GM13977 (cell line): ENCODE measurements at regions not wholly inside any gene's neighbourhood (a gene's known extent, or its start where the extent isn't known, plus 50 kb on each side); places are given as distances from the start of the nearest gene placed in this dataset.

Experiments used
- DNase-seq: peaks from one replicate; pipeline ENCODE4 v3.0.0; 2012; ENCODE audit warnings: low spot score
- CTCF ChIP-seq: IDR thresholded peaks from 2 replicates; pipeline ENCODE4 v1.5.1; 2012; ENCODE audit warnings: mild to moderate bottlenecking, control low read depth; ENCODE audit not compliant: insufficient read depth; ENCODE audit errors: extremely low read depth, missing control alignments
- in situ Hi-C: fragments of 300-500 bp; cut with MboI; formaldehyde crosslinking; loops from one replicate; pipeline ENCODE4 v1.12.0; 2022; ENCODE audit warnings: low sequenced_read_pairs, low pct_unique_long_range_greater_than_20kb, mixed read lengths, inconsistent platforms; ENCODE audit not compliant: unreplicated experiment

DNA sequence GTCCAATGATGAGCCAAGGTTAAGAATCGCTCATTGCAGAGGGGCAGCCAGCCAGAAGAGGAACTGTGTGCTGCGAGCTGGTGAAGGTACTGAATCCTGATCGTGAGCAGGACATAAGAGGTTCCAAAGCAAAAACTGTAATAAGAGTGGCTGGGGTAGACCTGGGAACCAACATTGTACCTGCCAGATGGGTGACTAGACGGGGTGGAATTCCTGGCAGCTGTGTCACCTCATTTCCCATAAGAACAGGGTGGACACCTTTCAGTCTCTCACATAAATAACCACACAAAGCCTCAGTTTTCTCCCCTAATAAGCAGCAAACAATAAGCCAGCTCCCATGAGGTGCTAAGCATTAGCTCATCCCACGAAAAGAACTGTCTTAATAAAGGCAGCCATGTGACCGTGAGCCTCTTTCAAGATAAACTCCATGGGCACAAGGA is 290.3 kb downstream of the SOX9 start:
- in situ Hi-C loops: loop anchor here (25.0 kb wide), 1 partner anchor 99 kb away; no protein-coding TSS in a partner anchor
- no peak for DNase-seq
- no peak for TF ChIP-seq CTCF

DNA sequence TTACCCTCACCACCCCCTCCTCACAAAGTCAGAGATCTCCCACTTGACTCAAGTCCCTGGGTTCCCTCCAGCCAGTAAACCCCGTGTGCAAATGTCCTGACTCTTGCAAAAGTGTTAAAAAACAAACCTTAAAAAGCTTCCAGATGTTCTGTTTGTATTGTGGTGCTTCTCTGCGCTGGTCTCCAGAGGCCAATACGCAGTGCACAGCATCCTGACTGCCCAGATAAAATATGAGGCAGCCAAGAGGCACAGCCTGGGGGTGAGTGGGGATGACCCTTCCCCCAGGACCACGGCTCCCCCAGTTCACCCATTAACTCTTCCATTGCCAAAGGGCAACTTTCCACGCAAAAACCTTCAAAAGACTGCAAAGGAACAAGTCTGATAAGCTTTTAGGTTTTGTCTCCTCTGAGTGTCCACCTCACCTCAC is 291.8 kb downstream of the SOX9 start:
- no peak for DNase-seq
- in situ Hi-C loops: loop anchor here (25.0 kb wide), 1 partner anchor 100 kb away; no protein-coding TSS in a partner anchor
- no peak for TF ChIP-seq CTCF

DNA sequence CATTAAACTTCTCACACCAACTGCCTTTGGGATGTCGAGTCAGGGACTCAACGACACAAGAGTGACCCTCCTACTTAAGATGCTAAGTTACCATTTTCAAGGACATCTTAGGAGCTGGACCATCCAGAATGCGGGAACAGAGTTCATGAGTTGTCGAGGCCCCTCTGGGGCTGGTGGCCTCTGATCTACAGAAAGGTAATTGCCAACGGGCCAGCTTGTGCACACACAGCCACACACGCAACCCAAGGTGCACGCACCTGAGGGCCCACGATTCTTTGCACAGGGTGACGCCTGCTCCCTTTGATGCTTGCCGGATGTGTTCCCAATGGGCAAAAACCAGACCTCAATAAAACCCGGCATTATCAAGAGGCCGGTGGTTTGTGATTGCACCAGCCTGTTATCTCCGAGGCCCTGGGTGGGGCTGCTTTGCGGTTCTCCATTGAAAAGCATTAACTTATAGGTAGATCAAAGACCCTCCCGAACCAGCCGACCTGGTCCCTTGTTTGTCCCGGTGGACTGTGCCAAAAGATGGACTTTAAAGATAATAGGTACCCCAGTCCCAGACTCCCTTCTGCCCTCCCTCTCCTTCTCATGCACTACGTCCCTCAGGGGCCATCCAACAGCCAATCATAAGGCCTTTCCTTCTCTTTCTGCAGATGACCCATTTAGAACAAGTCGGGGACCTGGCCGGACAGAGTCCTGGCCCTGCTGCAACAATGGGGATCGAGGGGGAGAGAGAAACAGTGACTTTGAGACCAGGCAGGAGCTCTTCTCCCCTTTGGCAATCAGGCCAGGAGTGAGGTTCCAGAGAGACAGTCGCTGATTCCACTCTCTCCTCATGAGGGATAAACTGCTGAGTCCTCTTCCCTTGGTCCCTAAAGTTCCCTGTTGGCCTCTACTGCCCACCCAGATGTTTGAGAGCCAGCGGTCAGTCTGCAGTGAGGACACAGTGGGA is 292.5 kb downstream of the SOX9 start:
- TF ChIP-seq CTCF: no peak
- no peak for DNase-seq
- in situ Hi-C loops: loop anchor here (25.0 kb wide), 1 partner anchor 101 kb away; no protein-coding TSS in a partner anchor

DNA sequence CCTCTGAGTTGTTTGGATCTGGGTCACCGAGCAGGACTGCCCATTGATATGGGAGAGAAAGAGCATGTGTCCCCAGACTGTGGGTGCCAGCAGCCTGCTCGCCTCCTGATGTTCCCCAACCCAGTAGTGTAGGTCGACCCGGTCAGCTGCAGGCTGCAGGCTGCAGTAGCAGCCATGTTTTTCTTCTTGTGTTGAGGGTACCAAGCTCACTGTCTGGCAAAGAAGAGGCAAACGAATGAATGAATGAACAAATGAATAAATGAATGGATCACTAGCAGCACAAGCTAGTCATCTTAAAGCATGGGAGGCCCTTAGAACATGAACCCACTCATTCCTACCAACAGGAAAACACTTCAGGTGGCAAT is 293.2 kb downstream of the SOX9 start:
- in situ Hi-C loops: loop anchor here (25.0 kb wide), 1 partner anchor 102 kb away; no protein-coding TSS in a partner anchor
- no peak for DNase-seq
- TF ChIP-seq CTCF: no peak

GRCh38 chr17:72414967-72415853 is 294.4 kb downstream of the SOX9 start:
- no peak for DNase-seq
- TF ChIP-seq CTCF: no peak
- in situ Hi-C loops: loop anchor here (25.0 kb wide), 1 partner anchor 103 kb away; no protein-coding TSS in a partner anchor

GRCh38 chr17:72416054-72416675 is 295.3 kb downstream of the SOX9 start:
- DNase-seq: no peak
- in situ Hi-C loops: loop anchor here (25.0 kb wide), 1 partner anchor 104 kb away; no protein-coding TSS in a partner anchor

More at GRCh38 chr17:72416054-72416675, 295.3 kb downstream of the SOX9 start:
- TF ChIP-seq CTCF: no peak
